NCI-H2227 (cell line): ENCODE measurements at regions not wholly inside any gene's neighbourhood (a gene's known extent, or its start where the extent isn't known, plus 50 kb on each side); places are given as distances from the start of the nearest gene placed in this dataset.

Experiments used
- DNase-seq: peaks from one replicate; lab custom pipeline; 2025; ENCODE audit not compliant: unreplicated experiment; lab: John Stamatoyannopoulos, UW

DNA sequence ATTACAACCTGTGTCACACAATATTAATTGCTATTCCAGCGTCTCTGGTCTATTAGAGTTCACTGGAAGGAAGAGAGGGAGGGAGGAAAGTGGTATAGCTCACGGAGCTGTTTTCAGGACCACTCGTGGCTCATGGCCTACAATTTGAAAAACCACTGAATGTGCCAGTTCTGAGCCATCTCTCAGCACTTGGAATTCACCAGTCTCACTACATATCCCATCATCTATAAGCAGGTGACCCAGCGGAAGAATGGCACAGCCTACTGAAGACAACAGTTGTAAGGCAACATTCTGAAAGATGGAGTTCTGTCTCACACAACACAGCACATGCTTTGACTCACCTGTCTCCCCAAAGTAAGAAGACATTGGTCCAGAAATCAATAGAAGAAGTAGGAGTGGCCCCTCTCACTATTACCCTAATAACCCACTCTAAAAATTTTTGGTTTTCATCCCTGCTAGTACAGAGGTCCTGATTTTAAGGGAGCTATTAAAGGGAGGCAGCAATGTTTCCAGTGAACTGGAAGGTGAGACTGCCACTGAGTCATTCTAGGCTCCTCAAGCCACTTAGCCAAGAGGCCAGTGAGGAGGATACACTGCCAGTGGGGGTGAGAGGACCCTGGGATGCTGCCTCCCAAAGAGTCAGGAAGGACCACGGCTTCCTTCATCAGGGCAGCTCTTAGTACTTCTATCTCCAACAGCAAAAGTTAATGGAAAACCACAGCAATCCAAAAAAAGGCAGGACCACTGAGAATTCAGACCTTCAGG lies 50.0 kb upstream of the DOCK9 start:
- DNase-seq = no peak

DNA sequence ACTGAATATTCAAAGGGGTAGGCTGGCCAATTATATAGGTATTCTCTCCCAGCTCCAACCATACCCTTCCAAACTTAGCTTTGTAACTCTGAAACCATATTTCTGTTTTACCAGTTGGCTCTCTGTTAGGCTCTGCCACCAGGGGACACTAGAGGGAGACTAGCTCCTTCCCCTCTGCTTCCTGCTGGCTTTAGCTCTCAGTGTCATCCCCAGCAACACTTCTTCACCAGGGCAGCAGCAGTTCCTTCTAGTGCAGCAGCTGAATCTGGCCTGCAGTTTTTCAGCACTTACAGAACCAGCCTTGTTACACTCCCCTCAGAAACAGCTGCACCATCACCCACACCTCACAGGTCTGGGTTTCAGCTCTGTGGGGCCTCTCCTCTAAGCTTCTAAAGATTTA lies 51.0 kb upstream of the DOCK9 start:
- no peak for DNase-seq

DNA sequence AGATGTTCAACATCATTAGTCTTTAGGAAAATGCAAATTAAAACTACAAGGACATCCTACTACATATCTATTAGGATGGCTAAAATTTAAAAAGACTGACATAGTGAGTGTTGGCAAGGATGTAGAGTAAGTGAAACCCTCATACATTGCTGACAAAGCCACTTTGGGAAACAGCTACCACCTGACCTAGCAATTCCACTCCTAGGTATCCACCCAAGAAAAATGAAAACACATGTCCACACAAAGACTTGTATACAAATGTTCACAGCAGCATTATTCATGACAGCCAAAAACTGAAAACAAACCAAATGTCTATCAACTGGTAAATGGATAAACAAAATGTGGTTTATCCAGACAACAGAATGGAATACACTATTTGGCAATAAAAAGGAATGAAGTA lies 51.7 kb upstream of the DOCK9 start:
- no peak for DNase-seq

DNA sequence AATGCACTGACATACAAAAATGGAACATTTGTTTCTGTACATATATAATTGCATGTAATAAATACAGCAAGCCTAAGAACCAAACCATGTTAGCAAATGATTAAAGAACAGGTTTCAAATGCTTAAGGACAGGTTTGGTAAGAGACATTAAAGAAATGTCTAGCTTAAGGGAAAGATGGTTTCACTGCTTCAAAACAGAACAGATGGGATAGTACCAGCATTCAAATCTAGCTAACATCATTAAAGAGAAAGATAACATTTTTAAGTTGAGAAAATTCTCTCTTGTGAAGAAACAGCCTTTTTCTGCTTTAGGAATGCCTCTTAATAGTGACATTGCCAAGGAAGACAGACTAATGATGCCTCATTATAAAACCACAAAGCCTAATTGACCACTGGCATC lies 52.5 kb upstream of the DOCK9 start:
- no peak for DNase-seq

DNA sequence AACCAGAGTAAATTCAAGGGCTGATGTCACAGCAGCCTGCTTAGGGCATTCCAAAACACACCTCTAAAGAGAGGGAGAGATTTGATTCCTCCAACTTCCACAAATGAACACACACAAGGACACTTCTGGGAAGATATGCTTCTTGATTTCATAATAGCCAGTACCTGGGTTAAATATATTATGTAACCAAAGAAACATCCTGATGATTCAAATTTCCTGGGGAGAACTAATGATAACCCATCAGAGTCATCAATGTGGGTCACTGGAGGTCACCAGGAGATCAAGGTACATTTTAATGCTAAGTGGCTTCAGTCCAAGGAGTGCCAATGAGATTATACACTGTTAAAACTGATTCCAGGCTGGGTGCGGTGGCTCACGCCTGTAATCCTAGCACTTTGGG lies 54.0 kb upstream of the DOCK9 start:
- no peak for DNase-seq

DNA sequence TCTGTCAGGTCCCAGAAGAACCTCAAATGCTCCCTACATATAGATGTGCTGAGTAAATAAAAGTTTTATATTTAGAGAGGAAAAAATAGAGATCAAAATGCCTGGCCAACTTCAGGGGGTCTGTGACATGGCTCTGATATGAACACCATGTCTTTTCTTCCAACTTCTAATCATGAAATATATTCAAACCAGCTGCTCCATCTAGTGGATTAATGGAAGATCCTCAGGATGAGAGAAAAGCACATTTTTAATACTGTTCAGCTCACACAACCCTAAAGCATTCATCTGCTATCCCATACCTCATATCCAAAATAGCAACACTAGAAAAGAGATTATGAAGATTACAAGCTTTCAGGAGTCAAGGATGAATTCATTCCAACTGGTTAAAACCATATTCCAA lies 56.0 kb upstream of the DOCK9 start:
- DNase-seq = peak; percentile 38

DNA sequence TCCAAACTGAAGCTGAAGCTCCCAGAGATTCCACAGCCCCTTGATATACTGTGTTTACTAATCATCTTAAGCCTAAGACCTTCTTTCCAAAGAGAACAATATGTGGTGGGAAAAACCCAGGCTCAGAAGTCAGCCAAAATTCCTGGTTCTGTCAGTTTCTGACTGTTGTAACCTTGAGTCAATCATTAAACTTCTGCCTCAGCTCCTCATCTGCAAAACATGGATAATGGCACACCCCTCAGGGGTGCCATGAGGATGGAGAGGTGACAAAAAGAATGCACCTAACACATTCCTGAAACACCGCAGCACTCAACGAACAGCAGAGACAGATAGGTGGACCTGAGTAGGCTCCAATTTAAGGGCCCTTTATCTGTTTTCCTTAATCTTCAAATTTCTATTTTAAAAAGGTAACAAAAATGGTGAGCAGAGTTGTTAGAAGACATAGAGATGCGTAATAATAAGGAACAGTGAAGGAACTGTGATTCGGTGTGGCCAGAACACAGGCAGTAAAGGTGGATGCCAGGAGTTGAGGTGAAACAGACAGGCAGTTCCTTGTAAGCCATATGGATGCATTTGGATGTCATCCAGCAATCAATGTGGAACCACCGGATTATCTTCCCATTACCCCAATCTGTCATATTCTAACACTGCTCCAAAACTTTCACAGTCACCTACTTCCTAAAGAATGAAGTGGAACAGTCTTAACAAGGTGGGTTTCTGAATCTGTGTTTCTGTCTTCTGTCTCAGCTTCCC lies 56.6 kb upstream of the DOCK9 start:
- DNase-seq = no peak

DNA sequence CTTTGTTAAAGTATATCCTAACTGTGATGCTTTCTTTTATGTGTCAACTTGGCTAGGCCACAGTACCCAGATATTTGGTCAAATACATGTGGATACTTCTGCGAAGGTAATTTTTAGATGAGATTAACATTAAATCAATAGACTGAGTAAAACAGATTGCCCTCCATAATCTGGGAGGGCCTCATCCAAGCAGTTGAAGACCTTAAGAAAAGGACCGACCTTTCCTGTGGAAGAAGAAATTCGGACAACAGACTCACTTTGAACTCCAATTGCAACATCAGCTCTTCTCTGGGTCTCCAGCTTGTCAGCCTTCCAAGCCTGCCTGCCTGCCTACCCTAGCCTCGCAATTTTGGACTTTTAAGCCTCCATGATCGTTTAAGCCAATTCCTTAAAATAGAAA lies 57.9 kb upstream of the DOCK9 start:
- DNase-seq = no peak

DNA sequence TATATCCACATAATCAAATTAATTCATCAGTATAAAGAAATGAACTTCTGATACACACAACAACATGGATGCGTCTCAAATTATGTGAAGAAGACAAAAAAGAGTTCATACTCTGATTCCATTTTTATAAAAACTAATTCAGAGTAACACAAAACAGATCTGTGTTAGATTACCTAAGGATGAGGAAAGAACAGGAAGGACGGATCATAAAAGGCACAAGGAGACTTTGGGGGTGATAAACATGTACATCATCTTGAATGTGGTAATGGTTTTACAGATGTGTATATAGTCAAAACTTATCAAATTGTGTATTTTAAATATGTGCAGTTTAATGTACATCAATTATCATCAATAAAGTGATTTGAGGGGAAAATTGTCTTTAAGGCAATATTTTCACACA lies 59.9 kb upstream of the DOCK9 start:
- no peak for DNase-seq

DNA sequence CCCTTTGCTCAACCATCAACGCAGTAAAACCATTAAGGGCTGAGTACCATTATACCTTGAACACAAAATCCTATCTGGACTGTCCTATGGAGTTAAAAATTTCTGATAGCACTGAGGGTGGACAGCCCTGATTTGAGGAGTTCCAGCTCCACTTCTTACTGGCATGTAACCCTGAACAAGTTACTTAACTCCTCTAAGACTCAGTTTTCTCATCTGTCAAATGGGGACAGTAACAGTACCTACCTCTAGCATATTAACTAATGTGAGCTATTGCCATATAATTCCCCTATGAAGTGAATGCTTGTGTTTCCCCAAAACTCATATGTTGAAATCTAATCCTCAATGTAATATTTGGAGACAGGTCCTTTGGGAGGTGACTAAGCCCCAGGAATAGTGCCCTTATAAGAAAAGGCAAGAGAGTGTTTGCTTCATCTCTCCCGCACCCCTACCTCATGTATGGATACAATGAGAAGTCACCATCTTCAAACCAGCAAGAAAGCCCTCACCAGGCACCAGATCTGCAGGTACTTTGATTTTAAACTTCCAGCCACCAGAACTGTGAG lies 61.9 kb upstream of the DOCK9 start:
- DNase-seq = no peak

DNA sequence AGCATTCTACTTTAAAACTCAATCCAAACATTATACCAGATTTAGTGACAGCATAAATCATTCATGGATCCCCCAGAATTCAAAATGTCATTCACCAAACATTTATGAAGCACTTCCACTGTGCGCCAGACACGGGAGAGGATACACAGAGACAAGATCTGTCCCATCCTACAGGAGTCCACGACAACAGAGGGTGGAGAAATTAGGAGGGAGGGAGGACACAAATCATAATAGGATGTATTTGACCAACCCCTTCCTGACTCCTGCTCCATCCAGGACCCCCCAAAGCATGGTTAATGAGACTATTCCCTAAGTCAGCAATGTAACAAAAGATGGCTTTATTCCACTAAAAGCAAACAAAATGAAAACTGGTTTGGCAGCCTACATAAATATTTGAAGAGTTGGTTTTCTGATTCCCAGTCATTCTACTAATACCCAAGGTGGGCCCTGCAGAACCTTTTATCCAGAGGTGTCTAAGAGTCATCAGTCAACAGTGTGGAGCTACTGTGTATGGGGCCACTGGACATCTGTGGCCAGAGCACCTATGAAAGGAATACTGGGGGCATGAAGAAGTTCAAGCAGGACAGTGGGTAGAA lies 62.8 kb upstream of the DOCK9 start:
- DNase-seq = no peak

DNA sequence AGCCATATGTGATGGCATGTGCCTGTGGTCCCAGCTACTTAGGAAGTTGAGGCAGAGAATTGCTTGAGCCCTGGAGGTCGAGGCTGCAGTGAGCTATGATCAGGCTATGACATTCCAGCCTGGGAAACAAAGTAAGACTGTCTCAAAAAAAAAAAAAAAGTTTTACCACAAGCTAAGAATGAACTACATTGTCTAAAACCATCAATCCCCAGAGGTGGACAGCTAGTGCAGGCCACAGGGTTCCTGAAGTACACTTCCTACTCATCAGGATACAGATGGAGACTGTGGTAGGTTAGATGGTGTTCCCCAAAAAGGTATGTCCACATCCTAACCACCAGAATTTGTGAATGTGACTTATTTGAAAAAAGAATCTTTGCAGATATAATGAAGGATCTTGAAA lies 63.5 kb upstream of the DOCK9 start:
- no peak for DNase-seq

DNA sequence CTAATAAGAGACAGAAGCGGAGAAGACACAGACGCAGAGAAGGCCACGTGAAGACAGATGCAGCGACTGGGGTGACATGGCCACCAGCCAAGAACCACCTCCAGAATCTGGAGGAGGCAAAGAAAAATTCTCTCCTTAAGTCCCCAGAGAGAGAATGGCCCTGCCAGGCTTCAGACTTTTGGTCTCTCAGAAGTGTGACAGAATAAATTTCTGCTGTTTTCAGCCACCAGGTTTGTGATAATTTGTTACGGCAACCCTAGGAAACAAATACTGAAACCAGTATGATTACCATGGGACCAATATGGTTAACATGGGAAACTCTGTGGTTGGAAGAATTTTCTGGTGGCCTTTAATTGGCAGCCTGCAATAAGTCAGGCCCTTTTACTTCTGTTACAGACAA lies 63.9 kb upstream of the DOCK9 start:
- no peak for DNase-seq

DNA sequence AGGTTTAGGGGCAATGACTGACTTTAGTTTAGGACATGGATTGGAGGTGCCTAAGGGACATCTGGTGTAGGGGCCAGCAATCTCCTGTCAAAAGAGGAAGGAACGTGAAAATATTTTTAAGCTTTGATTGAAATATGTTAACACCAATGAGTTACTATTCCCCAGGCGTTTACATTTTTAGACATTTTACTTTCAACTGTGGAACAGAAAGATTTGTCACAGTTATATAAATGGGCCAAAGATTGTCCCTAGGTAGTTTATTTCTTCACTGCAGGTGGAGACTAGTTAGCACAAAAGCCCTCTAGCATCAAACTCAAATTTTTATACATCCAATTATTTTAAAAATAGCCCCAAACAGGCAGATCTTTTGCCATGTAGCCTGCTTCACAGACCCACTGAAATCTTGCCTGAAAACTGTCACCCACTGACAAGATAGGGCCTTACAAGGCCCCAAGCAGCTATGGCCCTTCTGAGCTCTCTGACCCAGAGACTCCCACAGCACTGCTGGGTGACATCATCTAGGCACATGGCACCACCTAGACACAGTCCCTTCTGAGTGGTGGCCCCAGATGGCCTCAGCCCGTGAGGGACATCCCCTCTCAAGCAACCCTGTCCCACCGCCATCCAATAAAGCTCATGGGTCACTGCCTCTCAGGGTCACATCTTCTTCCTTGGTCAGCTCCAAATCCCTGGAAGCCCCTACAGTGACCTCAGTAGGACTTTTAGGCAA lies 64.8 kb upstream of the DOCK9 start:
- DNase-seq = no peak

DNA sequence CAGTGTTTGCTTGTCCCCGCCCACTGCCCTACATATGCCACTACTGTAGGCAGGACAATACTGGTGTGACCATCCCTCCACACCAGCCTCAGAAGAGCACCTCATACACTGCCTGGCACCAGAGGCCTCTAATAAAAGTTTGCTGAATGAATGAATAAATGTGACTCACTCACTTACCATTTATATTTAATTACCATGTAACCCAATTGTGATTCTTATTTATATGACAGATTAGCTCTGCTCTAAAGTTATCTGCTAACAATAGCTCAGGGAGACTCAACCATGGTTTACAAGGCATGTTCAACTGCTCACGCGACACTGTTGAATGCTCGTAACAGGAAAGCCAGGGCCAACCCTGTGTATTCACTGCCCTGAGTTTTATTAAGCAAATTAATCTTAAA lies 66.0 kb upstream of the DOCK9 start:
- no peak for DNase-seq

DNA sequence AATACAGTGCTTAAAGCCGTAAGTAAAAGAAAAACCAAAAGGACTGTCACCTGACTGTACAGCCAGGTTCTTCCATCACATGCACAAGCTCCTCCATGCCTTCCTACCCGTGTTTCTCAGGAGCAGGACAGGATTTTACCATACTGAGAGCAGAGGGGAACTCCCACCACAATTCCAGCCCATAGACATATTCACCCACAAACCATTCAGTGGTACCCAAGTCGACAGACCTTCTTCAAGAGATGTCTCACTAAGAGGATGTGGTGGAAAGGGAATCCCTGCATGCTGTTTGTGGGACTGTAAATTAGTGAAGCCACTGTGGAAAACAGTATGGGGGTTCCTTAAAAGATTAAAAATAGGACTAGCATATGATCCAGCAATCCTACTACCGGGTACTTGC lies 66.9 kb upstream of the DOCK9 start:
- DNase-seq = no peak

DNA sequence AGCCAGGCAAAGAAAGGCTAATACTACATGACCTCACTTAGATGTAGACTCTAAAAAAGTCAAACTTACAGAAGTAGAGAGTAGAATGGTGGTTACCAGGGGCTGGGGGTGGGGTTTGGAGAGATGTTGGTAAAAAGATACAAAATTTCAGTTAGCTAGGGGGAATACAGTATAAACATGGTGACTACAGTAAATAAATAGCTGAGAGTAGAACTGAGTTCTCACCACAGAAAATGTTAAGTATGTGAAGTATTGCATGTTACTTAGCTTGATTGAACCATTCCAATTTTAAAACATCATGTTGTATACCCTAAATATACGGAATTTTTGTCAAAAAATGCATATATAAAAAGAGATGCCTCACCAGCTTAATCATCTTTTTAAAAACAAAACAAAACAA lies 67.5 kb upstream of the DOCK9 start:
- no peak for DNase-seq

DNA sequence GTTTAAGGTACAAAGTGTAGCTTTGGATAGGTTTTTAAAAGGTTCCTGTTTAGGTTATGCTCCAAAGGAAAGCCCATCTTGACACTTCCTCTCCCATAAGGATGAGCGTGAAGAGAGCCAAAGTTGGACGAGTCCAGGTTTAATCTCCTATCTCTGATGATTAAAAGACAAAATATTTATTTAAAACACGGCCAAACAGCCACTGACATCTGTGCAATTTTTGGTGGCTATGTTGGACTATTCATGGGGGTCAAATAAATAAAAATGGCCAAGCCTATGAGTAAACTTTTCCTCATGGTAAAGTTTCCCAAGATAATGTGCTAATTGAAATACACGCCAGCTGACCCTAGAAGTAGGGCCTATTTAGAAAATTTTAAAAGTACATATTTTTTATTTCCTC lies 69.0 kb upstream of the DOCK9 start:
- DNase-seq = no peak

DNA sequence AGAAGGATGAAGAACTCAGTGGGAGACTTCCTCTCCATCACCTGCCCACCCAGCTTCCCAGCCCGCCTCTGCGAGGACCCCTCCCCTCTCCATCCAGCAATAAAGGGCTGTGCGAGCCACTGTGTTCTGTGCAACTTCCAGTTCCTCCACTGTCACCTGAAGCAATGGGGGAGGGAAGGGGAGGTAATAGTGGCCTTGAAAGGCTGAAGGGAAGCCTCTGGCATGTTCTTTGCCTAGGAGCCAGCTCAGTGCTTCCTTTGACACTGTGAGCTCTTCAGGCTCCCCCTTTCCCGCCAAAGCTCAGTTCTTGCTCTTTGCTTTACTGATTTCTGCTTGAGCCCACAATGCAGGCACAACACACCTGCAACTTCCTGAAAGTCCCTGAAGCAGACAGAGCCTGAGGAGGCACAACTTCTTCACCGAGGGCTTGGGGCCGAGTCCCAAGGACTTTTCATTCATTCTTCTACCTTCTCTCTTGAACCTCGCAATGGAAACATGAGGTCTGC lies 73.2 kb upstream of the DOCK9 start:
- no peak for DNase-seq

DNA sequence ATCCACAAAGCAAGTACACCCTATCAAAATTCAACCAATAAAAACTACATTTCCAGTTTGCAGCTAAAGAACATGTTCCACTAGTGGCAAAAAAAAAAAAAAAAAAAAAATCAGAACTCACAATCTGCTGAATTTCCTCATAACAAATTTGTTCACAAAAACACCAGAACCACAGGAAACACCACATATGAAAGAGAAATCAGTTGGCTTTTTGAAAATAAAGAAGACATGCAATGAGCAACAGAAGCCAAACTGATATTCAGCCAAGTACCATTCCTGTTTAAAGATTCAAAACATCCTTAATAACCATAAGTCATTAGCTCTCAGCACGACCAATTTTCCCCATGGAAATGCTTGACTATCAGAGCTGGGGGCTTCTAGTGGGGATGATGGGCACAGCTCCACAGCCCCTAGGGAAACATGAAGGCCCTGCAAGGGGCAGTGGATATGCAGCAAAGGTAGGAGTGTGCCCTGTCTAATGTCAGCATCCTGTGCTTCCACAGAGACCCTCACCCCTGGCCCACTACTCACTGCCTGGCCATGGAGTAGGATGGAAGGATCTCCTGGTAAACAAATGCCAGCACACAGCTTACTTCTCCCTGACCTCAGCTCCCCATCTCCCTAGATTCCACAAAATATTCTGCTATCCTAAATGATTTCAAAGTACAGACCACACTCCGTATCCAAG lies 74.0 kb upstream of the DOCK9 start:
- DNase-seq = no peak
